ENCODE measurements at regions not wholly inside any gene's neighbourhood (a gene's known extent, or its start where the extent isn't known, plus 50 kb on each side); places are given as distances from the start of the nearest gene placed in this dataset.

- H3K9ac ChIP-seq (ENCODE audit: low read length): no peak overlapping the region
- H3K27me3 ChIP-seq (replicated peaks; ENCODE audit: insufficient read depth, low read length): no peaks in the 10 kb centered on the region
- no peaks in the 10 kb centered on the region for H3F3A ChIP-seq (ENCODE audit: insufficient read depth, low read length)
- H3K4me2 ChIP-seq (ENCODE audit: low read depth, low read length): no peak overlapping the region
- no peak overlapping the region for H3K4me3 ChIP-seq (ENCODE audit: low read length)
- TF ChIP-seq EZH2phosphoT487 (IDR thresholded peaks at IDR 0.05; ENCODE audit: low read length): no peak
- no peak for TF ChIP-seq CTCF (IDR thresholded peaks at IDR 0.05; ENCODE audit: low read length)
- no peak for TF ChIP-seq EZH2 (optimal IDR thresholded peaks at IDR 0.05; ENCODE audit: low read depth, low read length)
- H4K20me1 ChIP-seq (ENCODE audit: insufficient read depth, low read length): no peaks in the 10 kb centered on the region
- H3K4me1 ChIP-seq (ENCODE audit: low read length): no peaks in the 10 kb centered on the region
- no peaks in the 10 kb centered on the region for H3K79me2 ChIP-seq (ENCODE audit: low read length)
- no peaks in the 10 kb centered on the region for H3K9me3 ChIP-seq (replicated peaks; ENCODE audit: insufficient read depth, low read length)
- no peak for DNase-seq
- no peaks in the 10 kb centered on the region for H3K9me2 ChIP-seq (replicated peaks; ENCODE audit: insufficient read depth, low read length)
- no peak overlapping the region for H3K27ac ChIP-seq (ENCODE audit: low read length)
- H3K36me3 ChIP-seq (replicated peaks; ENCODE audit: insufficient read depth, low read length): no peaks in the 10 kb centered on the region
- H2AFZ ChIP-seq (ENCODE audit: low read length): no peak overlapping the region
These were observed 624.8 kb upstream of the FZD8 start for GRCh38 chr10:36266923-36267322.

- H3K4me3 ChIP-seq (ENCODE audit: low read length): no peak overlapping the region
- H3K9me2 ChIP-seq (replicated peaks; ENCODE audit: insufficient read depth, low read length): no peaks in the 10 kb centered on the region
- H3K9ac ChIP-seq (ENCODE audit: low read length): no peak overlapping the region
- H3K4me1 ChIP-seq (ENCODE audit: low read length): no peaks in the 10 kb centered on the region
- no peaks in the 10 kb centered on the region for H3F3A ChIP-seq (ENCODE audit: insufficient read depth, low read length)
- no peaks in the 10 kb centered on the region for H3K79me2 ChIP-seq (ENCODE audit: low read length)
- no peaks in the 10 kb centered on the region for H4K20me1 ChIP-seq (ENCODE audit: insufficient read depth, low read length)
- H3K27me3 ChIP-seq (replicated peaks; ENCODE audit: insufficient read depth, low read length): no peaks in the 10 kb centered on the region
- H3K36me3 ChIP-seq (replicated peaks; ENCODE audit: insufficient read depth, low read length): no peaks in the 10 kb centered on the region
- no peak for TF ChIP-seq EZH2phosphoT487 (IDR thresholded peaks at IDR 0.05; ENCODE audit: low read length)
- TF ChIP-seq EZH2 (optimal IDR thresholded peaks at IDR 0.05; ENCODE audit: low read depth, low read length): no peak
- no peak for TF ChIP-seq CTCF (IDR thresholded peaks at IDR 0.05; ENCODE audit: low read length)
- DNase-seq: no peak
- H3K9me3 ChIP-seq (replicated peaks; ENCODE audit: insufficient read depth, low read length): no peaks in the 10 kb centered on the region
- H2AFZ ChIP-seq (ENCODE audit: low read length): no peak overlapping the region
- no peak overlapping the region for H3K4me2 ChIP-seq (ENCODE audit: low read depth, low read length)
- no peak overlapping the region for H3K27ac ChIP-seq (ENCODE audit: low read length)
These were observed 623.6 kb upstream of the FZD8 start for GRCh38 chr10:36265741-36266140.

- H3K9me2 ChIP-seq (replicated peaks; ENCODE audit: insufficient read depth, low read length): no peaks in the 10 kb centered on the region
- TF ChIP-seq EZH2phosphoT487 (IDR thresholded peaks at IDR 0.05; ENCODE audit: low read length) (no peak), EZH2 (optimal IDR thresholded peaks at IDR 0.05; ENCODE audit: low read depth, low read length) (no peak), CTCF (IDR thresholded peaks at IDR 0.05; ENCODE audit: low read length) (no peak)
These were observed 621.8 kb upstream of the FZD8 start for GRCh38 chr10:36263871-36264270.

More at GRCh38 chr10:36263871-36264270, 621.8 kb upstream of the FZD8 start:
- no peaks in the 10 kb centered on the region for H3F3A ChIP-seq (ENCODE audit: insufficient read depth, low read length)
- no peak overlapping the region for H3K27ac ChIP-seq (ENCODE audit: low read length)
- no peaks in the 10 kb centered on the region for H3K27me3 ChIP-seq (replicated peaks; ENCODE audit: insufficient read depth, low read length)
- DNase-seq: no peak
- no peak overlapping the region for H2AFZ ChIP-seq (ENCODE audit: low read length)
- H3K4me1 ChIP-seq (ENCODE audit: low read length): no peaks in the 10 kb centered on the region
- H4K20me1 ChIP-seq (ENCODE audit: insufficient read depth, low read length): no peaks in the 10 kb centered on the region
- H3K4me2 ChIP-seq (ENCODE audit: low read depth, low read length): no peak overlapping the region
- H3K79me2 ChIP-seq (ENCODE audit: low read length): no peaks in the 10 kb centered on the region
- H3K9me3 ChIP-seq (replicated peaks; ENCODE audit: insufficient read depth, low read length): no peaks in the 10 kb centered on the region
- no peak overlapping the region for H3K9ac ChIP-seq (ENCODE audit: low read length)
- H3K36me3 ChIP-seq (replicated peaks; ENCODE audit: insufficient read depth, low read length): no peaks in the 10 kb centered on the region
- no peak overlapping the region for H3K4me3 ChIP-seq (ENCODE audit: low read length)

All from MM.1S (cell line).